ENCODE measurements at regions not wholly inside any gene's neighbourhood (a gene's known extent, or its start where the extent isn't known, plus 50 kb on each side); places are given as distances from the start of the nearest gene placed in this dataset.

DNA sequence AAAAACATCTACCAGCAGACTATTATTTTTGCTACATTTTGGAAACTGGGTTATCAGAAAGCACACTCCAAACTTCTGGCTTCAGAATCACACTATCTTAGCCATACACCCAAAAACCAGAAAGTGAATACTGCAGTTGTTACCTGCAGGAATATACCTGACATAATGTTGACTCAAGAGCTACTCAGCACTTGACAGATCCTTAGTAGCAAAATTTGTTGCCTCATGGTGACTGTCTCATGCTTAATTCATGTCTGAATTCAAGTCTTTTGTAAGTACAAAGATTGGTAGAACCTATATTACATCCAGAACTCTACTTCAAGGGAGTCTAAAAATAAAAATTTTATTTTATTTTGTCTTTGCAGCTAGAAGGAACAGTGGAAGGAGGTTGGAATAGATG, 140.2 kb upstream of the GYPA start:
- Histone ChIP-seq H3K27me3 (ENCODE audit: insufficient read depth, low read length) (peaks cover 3% of the 10 kb centered on the region; the same call in 1 of the 2 replicates), H3K79me2 (ENCODE audit: control insufficient read depth, insufficient read depth, low read length, unreplicated experiment) (no peaks in the 10 kb centered on the region), H2AFZ (ENCODE audit: low read length, unreplicated experiment) (no peak overlapping the region), H3K27ac (ENCODE audit: low read depth, low read length) (no peak overlapping the region), H3K4me3 (ENCODE audit: low read depth, low read length) (no peak overlapping the region), H3K4me1 (ENCODE audit: control insufficient read depth, insufficient read depth, low read length, unreplicated experiment) (no peaks in the 10 kb centered on the region), H3K36me3 (ENCODE audit: insufficient read depth, low read length) (no peaks in the 10 kb centered on the region)

DNA sequence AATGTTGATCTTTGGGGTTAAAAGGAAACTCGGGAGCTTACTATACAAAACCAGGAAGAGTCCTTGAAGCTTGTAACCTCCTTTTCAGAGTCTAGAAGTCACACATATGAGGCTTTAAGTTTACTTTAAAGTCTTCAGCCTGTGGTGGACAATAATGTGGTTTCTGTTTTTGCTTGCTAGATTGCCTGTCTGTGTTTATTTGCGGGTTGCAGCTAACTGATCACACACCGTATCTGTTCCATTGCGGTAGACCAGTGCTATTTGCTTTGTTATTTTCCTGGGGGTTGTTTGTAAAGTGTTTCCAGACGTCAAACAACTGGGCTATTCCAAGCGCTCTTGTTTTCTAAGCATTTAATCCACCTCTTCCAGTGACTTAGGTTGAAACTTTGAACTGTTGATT, 143.0 kb upstream of the GYPA start:
- Histone ChIP-seq H3K36me3 (ENCODE audit: insufficient read depth, low read length) (no peaks in the 10 kb centered on the region), H3K4me1 (ENCODE audit: control insufficient read depth, insufficient read depth, low read length, unreplicated experiment) (no peaks in the 10 kb centered on the region), H3K79me2 (ENCODE audit: control insufficient read depth, insufficient read depth, low read length, unreplicated experiment) (no peaks in the 10 kb centered on the region), H2AFZ (ENCODE audit: low read length, unreplicated experiment) (no peak overlapping the region), H3K27me3 (ENCODE audit: insufficient read depth, low read length) (peaks cover 3% of the 10 kb centered on the region; the same call in 1 of the 2 replicates), H3K4me3 (ENCODE audit: low read depth, low read length) (no peak overlapping the region), H3K27ac (ENCODE audit: low read depth, low read length) (no peak overlapping the region)

DNA sequence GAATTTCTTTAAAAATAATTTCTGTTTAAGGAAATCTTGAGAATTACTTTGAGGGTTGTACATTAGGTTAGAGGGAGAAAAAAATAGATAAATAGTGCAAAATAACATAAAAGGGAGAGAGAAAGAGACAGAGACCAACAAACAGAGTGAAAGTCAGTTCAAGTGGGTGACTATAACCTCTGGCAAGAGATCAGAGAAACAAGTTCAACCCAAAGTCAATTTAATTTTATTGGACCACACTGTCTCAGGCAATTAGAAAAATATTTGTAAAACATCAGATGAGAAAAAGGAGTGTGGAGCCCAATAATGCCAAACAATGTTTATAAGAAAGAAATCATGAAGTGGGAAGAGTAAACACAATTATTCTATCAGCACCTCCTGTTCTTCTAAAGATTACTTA, 143.5 kb upstream of the GYPA start:
- H3K4me3 ChIP-seq (ENCODE audit: low read depth, low read length): no peak overlapping the region

DNA sequence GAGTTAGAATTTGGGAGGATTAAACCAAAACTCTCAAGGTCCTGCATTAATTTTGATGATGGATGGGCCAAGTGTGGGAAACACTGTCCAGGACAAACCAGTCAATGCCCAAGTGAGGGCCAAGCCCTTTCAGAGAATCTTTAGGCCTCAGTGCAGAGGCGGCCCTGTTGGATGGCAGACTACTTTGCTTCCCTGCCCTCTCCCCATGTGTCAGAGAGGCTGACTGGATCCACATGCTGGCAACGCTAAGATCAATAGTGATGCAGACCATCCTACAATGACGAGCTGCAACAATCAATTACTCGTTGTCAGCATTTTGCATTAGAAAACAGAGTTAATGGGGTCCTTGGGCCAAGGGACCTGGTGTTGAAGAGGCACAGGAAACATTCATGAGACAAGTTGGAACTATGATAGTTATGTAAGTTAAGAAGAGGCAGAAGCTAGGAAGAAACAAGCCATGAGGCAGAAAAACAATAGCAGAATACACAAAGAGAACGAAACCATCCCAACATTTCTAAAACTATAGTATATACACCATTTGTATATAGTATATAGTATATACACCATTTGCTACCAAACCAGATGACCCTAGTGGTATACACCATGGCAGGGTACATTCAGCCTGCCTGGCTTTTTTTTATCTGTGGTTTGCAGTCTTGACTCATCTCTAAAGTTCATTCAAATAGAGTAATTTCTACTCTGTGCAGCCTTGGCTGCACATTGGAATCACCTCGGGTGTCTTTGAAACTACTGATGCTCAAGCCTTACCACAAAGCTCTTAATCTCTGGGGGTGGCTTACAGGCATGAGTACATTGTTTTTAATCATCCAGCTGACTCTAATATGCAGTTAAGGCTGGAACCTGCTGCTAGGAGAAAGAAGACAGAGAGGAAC, 147.7 kb upstream of the GYPA start:
- H3K27ac ChIP-seq (ENCODE audit: low read depth, low read length): no peak overlapping the region
- H2AFZ ChIP-seq (ENCODE audit: low read length, unreplicated experiment): no peak overlapping the region
- no peak overlapping the region for H3K4me3 ChIP-seq (ENCODE audit: low read depth, low read length)
- H3K27me3 ChIP-seq (ENCODE audit: insufficient read depth, low read length): peaks cover 3% of the 10 kb centered on the region; the same call in 1 of the 2 replicates
- no peaks in the 10 kb centered on the region for H3K79me2 ChIP-seq (ENCODE audit: control insufficient read depth, insufficient read depth, low read length, unreplicated experiment)
- H3K36me3 ChIP-seq (ENCODE audit: insufficient read depth, low read length): no peaks in the 10 kb centered on the region
- peaks cover 4% of the 10 kb centered on the region for H3K4me1 ChIP-seq (ENCODE audit: control insufficient read depth, insufficient read depth, low read length, unreplicated experiment)

More for the DNA sequence above, 143.5 kb upstream of the GYPA start:
- H2AFZ ChIP-seq (ENCODE audit: low read length, unreplicated experiment): no peak overlapping the region
- H3K79me2 ChIP-seq (ENCODE audit: control insufficient read depth, insufficient read depth, low read length, unreplicated experiment): no peaks in the 10 kb centered on the region
- H3K36me3 ChIP-seq (ENCODE audit: insufficient read depth, low read length): no peaks in the 10 kb centered on the region
- H3K4me1 ChIP-seq (ENCODE audit: control insufficient read depth, insufficient read depth, low read length, unreplicated experiment): no peaks in the 10 kb centered on the region
- no peak overlapping the region for H3K27ac ChIP-seq (ENCODE audit: low read depth, low read length)
- H3K27me3 ChIP-seq (ENCODE audit: insufficient read depth, low read length): peaks cover 3% of the 10 kb centered on the region; the same call in 1 of the 2 replicates

DNA sequence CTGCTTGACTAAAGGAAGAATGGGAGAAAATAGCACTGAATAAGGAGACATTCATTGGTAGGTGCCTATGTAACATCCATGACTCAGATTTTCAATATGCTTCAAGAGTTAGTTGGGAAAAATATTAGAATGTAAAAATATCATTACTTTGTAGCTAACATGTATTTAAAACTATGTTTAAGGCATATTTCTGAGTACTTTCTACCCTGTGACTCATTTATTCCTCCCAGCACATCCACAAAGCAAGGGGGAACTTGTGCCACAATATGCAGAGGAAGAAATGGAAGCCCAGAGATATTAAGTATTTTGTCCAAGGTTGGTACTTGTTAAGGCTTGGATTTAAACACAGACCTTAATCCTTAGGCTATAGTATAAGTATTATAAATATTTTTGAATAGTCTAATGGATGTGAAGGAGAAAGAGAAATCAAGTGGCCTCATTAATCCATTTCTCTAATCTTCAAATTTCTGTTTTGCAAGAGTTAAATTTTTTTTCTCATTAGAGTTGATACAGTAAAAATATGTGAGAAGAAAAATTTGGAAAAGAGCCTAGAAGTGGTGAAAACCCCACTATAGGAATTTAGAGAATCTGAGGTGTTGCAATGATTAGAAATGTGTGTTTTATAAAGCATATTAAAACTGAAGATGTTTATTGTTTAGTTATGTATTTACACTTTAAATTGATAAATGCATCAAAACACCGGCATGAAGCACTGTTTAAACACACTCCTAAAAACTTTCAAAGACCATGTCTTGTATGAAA, 149.3 kb upstream of the GYPA start:
- no peaks in the 10 kb centered on the region for H3K79me2 ChIP-seq (ENCODE audit: control insufficient read depth, insufficient read depth, low read length, unreplicated experiment)
- no peaks in the 10 kb centered on the region for H3K36me3 ChIP-seq (ENCODE audit: insufficient read depth, low read length)
- no peak overlapping the region for H2AFZ ChIP-seq (ENCODE audit: low read length, unreplicated experiment)
- no peak overlapping the region for H3K4me3 ChIP-seq (ENCODE audit: low read depth, low read length)
- no peaks in the 10 kb centered on the region for H3K27me3 ChIP-seq (ENCODE audit: insufficient read depth, low read length)
- no peak overlapping the region for H3K27ac ChIP-seq (ENCODE audit: low read depth, low read length)
- H3K4me1 ChIP-seq (ENCODE audit: control insufficient read depth, insufficient read depth, low read length, unreplicated experiment): peaks cover 4% of the 10 kb centered on the region

DNA sequence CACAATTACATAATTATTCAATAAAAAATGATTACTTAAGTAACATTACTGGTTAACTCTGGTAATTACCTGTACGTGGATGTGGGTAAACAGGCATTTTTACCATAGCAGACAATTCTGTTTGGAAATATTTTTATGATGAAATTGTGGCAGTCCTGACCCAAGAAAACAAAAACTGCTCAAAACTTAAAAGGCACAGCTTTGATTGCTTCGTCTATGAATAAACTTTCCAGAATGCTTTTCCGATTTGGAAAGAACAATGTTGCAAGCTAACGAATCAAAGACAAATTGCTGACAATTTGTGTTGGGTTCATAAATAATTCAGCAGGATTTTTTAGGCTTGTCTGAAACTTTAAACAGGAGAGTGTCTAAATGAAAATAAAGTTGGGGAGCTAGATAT, 150.6 kb upstream of the GYPA start:
- H3K27ac ChIP-seq (ENCODE audit: low read depth, low read length): no peak overlapping the region
- peaks cover 4% of the 10 kb centered on the region for H3K4me1 ChIP-seq (ENCODE audit: control insufficient read depth, insufficient read depth, low read length, unreplicated experiment)
- H3K4me3 ChIP-seq (ENCODE audit: low read depth, low read length): no peak overlapping the region
- no peaks in the 10 kb centered on the region for H3K36me3 ChIP-seq (ENCODE audit: insufficient read depth, low read length)
- H2AFZ ChIP-seq (ENCODE audit: low read length, unreplicated experiment): no peak overlapping the region
- H3K27me3 ChIP-seq (ENCODE audit: insufficient read depth, low read length): no peaks in the 10 kb centered on the region
- H3K79me2 ChIP-seq (ENCODE audit: control insufficient read depth, insufficient read depth, low read length, unreplicated experiment): no peaks in the 10 kb centered on the region

DNA sequence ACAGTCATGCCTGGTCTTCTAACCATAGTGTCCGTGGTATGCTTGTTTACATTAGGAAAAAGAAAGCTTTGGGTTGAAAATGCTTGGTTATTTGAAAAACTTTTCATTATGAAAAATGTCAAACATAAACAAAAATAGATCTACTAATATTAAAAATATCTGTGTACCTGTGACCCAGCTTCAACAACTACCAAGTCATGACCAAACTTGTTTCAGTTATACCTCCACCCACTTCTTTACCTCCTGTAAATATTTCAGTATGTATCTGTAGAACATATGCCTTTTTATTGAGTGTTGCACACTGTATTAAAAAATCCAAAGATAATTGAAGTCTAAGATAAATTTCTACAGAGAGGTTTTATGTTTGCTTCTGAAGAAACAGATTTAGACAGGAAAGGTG, 153.7 kb upstream of the GYPA start:
- Histone ChIP-seq H3K27me3 (ENCODE audit: insufficient read depth, low read length) (no peaks in the 10 kb centered on the region), H2AFZ (ENCODE audit: low read length, unreplicated experiment) (no peak overlapping the region), H3K27ac (ENCODE audit: low read depth, low read length) (no peak overlapping the region), H3K36me3 (ENCODE audit: insufficient read depth, low read length) (no peaks in the 10 kb centered on the region), H3K4me3 (ENCODE audit: low read depth, low read length) (no peak overlapping the region), H3K4me1 (ENCODE audit: control insufficient read depth, insufficient read depth, low read length, unreplicated experiment) (peaks cover 4% of the 10 kb centered on the region), H3K79me2 (ENCODE audit: control insufficient read depth, insufficient read depth, low read length, unreplicated experiment) (no peaks in the 10 kb centered on the region)

DNA sequence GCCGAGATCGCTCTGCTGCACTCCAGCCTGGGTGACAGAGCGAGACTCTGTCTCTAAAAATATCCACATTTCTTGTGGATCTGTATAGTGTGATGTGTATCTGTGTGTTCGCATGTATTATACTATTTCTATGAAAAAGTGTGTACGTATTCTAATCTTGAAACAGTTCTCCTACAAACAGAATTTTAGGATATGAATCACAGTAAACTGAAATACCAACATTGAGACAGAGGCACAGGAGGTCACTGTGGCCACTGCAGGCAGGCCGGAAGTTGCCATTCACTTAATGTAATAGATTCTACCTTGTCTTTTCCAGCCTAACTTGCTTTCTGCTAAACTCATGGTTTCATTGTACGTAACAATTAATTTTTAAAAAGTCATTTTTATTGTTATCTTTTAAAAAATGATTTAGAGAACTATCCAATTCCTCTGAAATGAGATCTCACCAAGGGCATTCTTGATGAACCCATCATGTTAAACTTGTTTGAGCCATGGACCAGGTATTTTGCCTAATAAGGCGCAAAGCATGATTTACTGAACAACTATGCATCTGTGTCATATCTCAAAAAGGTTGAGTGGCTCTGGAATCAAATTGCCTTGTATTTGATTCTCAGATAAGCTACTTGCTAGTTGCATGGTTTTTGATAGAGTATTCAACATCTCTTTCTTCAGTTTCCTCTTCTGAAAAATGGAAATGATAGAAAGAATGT, 154.9 kb upstream of the GYPA start:
- Histone ChIP-seq H3K4me1 (ENCODE audit: control insufficient read depth, insufficient read depth, low read length, unreplicated experiment) (no peaks in the 10 kb centered on the region), H3K36me3 (ENCODE audit: insufficient read depth, low read length) (no peaks in the 10 kb centered on the region), H3K27me3 (ENCODE audit: insufficient read depth, low read length) (no peaks in the 10 kb centered on the region), H3K27ac (ENCODE audit: low read depth, low read length) (no peak overlapping the region), H2AFZ (ENCODE audit: low read length, unreplicated experiment) (no peak overlapping the region), H3K79me2 (ENCODE audit: control insufficient read depth, insufficient read depth, low read length, unreplicated experiment) (no peaks in the 10 kb centered on the region), H3K4me3 (ENCODE audit: low read depth, low read length) (no peak overlapping the region)

DNA sequence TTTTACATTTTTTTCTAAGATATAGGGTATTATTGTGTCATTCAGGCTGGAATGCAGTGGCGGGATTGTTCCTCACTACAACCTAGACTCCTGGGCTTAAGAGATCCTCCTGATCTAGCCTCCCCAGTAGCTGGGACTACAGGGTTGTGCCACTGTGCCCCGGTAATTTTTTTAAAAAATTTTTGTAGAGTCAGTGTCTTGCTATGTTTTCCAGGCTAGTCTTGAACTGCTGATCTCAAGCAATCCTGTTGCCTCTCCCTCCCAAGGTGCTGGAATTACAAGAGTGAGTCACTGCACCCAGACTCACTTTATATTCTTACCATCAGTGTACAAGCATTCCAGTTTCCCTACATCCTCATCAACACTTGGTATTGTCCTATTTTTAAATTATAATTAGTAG, 156.4 kb upstream of the GYPA start:
- no peak overlapping the region for H3K4me3 ChIP-seq (ENCODE audit: low read depth, low read length)
- no peaks in the 10 kb centered on the region for H3K4me1 ChIP-seq (ENCODE audit: control insufficient read depth, insufficient read depth, low read length, unreplicated experiment)
- H3K27me3 ChIP-seq (ENCODE audit: insufficient read depth, low read length): no peaks in the 10 kb centered on the region
- H3K79me2 ChIP-seq (ENCODE audit: control insufficient read depth, insufficient read depth, low read length, unreplicated experiment): no peaks in the 10 kb centered on the region
- no peaks in the 10 kb centered on the region for H3K36me3 ChIP-seq (ENCODE audit: insufficient read depth, low read length)
- no peak overlapping the region for H3K27ac ChIP-seq (ENCODE audit: low read depth, low read length)
- no peak overlapping the region for H2AFZ ChIP-seq (ENCODE audit: low read length, unreplicated experiment)

DNA sequence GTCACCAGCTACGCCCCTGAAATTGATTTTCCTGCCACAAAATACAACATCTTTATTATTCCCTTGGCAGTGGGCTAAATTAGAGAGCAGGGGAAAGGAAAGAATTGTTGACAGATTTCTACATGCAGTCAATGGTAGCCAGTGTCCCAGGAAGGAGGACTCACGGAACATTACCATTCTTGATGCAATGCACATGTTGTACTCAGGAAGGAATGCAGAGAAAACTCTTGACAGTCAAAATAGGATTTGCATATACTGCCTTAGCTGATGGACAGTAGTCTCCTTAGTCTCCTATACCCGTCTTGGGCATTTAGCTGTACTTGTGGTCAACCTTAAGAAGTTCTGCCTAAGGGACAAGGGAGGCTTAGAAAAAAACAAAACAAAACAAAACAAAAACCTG, 158.0 kb upstream of the GYPA start:
- no peak overlapping the region for H3K27ac ChIP-seq (ENCODE audit: low read depth, low read length)
- H3K36me3 ChIP-seq (ENCODE audit: insufficient read depth, low read length): no peaks in the 10 kb centered on the region
- no peak overlapping the region for H3K4me3 ChIP-seq (ENCODE audit: low read depth, low read length)
- no peaks in the 10 kb centered on the region for H3K79me2 ChIP-seq (ENCODE audit: control insufficient read depth, insufficient read depth, low read length, unreplicated experiment)
- H3K4me1 ChIP-seq (ENCODE audit: control insufficient read depth, insufficient read depth, low read length, unreplicated experiment): no peaks in the 10 kb centered on the region
- H3K27me3 ChIP-seq (ENCODE audit: insufficient read depth, low read length): 0 out of 2 replicates have a peak, but pooled peaks cover 2% of the 10 kb centered on the region
- H2AFZ ChIP-seq (ENCODE audit: low read length, unreplicated experiment): no peak overlapping the region
